SKM-1 treated with dmso at 0.1 percent for 144 hours (cell line): ENCODE measurements at regions not wholly inside any gene's neighbourhood (a gene's known extent, or its start where the extent isn't known, plus 50 kb on each side); places are given as distances from the start of the nearest gene placed in this dataset.
"Not testable (repeated sequence)": the region's sequence is repeated elsewhere in the genome, so short reads cannot be mapped to it uniquely, and the experiment has no call there.

Experiments
- DNase-seq: peaks from one replicate; lab custom pipeline; 2025; ENCODE audit not compliant: unreplicated experiment; lab: John Stamatoyannopoulos, UW

DNA sequence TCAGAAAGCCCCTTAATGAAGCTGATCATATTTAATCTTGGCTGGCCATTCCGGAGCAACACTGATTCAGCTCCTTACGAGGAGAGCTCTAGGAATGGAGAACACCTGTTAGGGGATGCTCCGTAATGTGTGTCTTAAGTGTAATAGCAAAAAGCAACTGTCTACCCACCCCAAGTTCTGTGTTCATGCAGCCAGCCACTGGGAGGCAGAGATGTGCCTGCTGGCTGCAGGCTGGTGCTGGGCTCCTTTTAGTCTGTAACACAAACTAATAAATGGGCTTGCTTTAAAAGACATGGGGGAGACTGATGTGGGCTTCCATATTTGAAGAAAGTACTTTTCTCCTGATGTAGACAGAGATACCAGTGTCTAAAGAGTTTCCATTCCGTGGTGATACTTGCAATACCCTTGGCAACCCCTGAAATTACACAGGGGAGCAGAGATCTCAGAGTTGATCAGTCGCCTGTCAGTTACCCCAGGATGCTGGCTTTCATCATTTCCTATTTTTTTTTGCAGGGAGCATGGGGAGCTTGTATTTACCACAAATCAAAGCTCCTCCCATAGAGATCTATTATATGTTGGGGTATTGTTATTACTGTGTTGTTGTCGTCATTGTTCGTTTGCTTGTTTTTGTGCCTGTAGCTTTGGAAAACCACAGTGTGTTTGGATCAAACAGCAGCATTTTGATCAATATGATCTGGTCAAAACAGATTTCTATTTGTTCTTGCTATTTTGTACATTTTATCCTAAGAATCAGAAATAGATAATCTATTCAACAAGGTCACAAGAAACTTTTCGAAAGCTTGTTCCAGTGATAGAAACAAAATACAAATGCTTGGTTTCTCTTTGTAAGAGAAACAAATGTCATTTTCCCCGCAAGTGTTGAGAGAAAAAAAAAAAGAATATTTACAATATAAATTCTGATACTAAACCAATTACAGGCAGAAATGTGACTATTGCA, 65.8 kb downstream of the MTX3 start:
- DNase-seq: no peak

DNA sequence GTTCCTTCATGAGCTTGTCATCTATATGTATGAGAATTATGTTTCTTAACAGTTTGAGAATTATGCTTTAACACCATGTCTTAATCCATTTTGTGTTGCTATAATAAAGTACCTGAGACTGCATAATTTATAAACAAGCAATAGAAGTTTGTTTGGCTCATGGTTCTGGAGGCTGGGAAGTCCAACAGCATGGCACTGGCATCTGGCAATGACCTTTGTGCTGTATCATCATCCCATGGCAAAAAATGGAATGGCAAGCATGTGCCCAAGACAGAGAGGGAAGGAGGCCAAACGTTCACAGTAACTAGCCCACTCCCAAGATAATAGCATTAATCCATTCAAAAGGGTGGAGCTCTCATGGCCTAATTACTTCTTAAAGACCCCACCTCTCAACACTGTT, 67.6 kb downstream of the MTX3 start:
- DNase-seq: no peak

DNA sequence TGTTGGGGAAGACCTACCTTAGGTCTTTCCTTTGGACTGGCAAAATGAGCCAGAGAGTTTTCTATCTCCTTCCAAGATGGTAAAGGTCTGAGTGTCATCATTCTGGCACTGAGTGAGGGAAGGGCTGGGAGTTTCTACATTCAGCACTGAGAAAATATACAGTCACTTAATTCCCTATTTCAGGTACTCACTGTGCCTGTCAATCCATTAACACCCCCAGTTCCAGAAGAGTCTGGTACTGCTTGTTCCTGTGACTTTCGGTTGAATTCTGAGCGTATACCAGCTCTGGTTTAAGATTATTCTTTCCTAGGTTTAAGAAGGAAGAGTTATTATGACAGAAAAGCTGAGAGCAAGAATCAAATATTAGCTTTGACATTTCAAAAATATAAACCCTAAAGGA, 68.4 kb downstream of the MTX3 start:
- DNase-seq: no peak

DNA sequence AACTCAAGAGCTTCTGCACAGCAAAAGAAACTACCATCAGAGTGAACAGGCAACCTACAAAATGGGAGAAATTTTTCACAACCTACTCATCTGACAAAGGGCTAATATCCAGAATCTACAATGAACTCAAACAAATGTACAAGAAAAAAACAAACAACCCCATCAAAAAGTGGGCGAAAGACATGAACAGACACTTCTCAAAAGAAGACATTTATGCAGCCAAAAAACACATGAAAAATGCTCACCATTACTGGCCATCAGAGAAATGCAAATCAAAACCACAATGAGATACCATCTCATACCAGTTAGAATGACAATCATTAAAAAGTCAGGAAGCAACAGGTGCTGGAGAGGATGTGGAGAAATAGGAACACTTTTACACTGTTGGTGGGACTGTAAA, 83.6 kb downstream of the MTX3 start:
- not testable (repeated sequence) for DNase-seq

DNA sequence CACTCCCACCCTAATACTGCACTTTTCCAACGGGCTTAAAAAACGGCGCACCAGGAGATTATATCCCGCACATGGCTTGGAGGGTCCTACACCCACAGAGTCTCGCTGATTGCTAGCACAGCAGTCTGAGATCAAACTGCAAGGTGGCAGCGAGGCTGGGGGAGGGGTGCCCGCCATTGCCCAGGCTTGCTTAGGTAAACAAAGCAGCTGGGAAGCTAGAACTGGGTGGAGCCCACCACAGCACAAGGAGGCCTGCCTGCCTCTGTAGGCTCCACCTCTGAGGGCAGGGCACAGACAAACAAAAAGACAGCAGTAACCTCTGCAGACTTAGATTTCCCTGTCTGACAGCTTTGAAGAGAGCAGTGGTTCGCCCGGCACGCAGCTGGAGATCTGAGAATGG, 88.5 kb downstream of the MTX3 start:
- DNase-seq: not testable (repeated sequence)

DNA sequence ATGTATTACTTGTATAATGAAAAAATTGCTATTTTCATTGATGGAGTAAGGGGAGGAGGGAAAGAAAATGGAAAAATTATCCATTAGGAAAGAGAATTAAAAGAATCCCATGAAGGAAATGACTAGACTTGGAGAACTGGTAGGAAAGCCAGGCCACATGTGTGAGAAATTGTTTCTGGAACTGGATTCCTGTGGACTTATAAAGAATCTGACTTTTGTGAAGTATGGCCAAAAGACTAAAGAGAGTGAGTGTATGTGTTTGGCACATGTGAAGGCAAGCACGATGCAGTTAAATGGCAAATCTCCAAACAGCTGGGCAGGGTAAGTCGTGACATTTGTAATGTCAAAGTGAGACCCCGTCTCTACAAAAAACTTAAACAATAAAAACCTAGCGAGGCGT, 89.4 kb downstream of the MTX3 start:
- DNase-seq: no peak

DNA sequence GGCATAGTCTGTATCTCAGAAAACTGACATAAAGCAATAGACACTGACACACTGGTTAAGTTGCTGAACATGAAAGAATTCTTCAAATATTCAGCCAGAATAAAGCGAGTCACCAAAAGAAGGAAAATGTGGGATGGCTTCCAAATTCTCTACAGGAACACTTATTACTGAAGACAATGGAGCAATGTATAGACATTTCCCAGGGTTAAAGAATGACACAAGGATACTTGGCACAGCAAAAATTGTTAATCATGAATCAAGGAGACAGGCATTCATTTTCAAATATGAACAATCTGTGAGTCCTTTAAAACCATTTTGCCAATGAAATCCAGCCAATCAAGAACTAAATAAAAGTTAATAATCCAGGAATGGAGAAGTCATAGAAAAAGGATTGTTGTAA, 92.5 kb downstream of the MTX3 start:
- DNase-seq: no peak

DNA sequence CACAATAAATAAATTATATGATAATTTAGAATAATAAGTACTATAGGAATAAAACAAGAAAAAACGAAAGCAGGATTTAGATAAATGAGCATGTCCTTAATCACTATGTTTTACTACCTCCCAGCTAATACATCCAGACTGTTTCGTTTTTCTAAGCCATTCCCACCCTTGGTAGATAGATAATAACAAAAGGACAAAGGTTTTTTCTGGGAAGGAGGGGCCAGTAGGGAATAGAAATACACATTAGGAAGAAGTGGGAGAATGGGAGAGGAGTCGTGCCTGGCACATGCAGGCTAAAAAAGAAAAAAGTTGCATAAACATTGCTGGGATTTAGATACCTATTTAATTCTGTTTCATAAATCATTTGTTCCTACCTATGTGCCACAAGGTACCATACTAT, 97.1 kb downstream of the MTX3 start:
- DNase-seq: no peak

DNA sequence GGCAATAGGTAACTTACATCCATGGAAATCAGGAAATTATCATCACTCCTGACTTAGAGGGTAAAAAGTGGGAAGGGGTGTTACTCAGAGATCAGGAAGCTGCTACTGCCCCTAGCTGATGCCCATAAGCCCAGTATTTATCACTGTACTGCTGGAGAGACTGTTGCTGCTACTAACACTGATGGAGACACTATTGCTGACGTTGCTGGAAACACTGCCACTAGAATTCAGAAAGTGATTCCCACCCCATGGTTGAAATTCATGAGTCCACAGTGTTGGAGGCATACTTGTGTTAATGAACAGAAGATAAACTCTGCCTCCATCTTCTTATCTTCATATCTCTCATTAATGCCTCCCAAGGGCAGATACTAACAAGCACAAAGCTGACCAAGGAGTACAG, 97.6 kb downstream of the MTX3 start:
- no peak for DNase-seq

DNA sequence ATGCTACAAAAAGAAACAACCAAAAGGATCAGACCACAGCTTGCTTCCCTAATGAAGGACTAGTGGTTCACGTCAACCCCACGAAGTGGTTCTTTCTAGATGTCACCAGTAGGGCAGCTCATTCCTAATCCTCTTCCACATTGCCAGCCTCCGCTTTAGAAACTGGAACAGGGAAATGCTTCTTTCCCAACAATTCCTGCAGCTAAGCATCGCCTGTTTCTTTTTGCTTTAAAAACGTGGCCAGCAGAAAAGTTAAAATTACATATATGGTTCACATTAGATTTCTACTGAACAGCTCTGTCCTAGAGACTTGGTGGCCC, 100.2 kb downstream of the MTX3 start:
- no peak for DNase-seq

DNA sequence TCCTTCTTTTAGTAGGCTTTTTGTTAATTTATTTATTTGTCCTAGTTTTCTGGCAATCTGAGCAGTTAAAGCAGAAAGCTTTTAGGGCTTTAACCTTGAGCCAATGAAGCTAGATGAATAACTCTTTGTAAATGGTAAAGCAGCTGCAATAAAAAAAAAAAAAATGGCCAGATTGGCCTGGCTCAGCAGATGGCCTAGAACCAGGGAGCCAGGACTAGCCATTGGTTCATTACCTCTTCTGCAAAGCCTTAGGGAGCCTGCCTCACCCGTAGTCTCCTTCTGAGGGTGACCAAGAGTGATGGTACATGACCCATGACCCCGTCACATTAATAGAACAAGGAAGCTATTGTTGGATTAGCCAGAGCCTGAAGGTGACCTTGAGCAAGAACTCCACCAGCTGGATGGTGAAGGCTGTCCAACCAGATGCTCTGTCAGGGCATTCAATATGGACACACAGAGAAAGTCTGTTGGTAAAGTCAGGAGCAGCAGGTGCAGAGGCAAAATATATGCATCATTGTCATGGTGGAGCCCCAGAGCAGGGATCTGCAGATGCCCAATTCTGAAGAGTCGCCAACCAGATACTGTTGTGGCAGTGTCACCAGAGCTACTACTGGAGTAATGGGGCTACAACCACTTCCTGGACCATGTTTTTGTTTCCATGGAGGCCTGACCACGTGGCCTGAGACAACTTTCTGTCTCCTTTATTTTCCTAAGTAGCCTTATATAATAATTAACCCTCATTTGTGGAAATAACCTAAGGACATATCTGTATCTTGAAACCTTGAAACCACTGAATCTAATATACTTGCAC, 100.7 kb downstream of the MTX3 start:
- no peak for DNase-seq

DNA sequence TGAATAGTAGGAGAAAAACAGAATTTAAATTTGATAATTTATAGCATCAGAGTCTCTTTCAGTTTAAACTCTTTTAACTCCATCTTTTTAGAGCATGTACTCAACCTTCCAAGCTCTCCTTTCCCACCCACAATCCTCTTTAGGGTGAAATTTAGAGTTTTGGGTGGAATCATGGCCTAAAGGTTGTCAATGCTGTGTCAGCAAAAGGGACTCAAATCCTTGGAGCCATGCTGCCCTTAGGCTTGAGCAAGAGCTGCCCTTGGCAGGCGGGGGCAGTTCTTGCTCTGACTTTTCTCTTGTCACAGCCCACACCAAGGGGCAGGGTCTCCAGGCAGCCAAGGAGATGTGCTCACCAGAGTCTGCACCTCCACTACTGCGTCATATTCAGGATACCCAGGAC, 102.4 kb downstream of the MTX3 start:
- DNase-seq: no peak

DNA sequence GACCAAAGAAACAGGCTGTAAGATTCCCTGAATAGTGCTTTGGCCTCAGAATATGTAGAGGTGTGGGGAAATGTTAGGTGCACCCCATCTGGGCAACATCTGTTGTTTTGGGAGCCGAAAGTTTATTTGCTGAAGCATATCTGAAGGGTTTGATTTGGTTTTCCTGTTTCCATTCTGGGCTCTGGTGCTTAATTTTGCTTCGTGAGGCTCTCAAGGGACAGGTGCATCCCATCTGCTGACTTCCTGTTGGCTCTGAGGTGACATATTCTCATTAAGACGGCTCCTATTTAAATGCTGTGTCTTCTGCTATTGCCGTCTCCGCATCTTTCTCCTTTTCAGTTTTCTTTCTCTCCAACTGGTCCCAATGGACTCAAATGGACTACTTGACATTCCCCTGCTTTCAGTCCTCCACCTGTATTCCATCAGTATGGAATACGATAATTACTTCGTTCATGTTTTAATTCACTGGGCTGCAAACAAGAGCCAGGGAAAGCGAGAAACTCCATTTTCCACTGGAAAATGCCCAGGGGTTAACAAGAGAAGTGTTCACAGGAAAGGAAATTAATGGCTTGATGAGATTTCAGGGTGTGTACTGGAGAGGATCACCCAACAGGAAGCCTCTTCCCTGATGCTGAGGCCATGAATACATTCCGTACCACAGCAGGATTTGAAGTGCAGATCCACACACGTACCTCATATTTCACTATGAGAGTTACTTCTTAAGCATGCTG, 104.0 kb downstream of the MTX3 start:
- DNase-seq: no peak

DNA sequence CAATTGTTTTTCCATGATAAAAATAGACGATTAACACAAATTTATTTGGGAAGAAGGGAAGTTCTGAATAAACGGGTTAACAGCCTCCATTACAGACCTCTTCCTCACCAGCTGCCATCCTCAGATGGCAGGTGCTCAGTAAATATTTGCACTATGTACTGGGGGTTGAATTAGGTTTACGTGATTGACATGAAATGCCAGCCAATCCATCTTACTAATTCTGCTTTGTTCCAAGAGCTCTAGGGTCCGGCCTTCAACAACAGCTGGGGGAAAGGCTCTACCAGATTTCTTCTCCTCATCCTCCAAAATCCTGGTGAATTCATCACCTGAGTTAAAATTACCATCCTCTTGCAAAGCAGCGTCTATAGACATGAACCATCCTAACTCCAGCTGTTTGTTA, 104.6 kb downstream of the MTX3 start:
- DNase-seq: no peak

DNA sequence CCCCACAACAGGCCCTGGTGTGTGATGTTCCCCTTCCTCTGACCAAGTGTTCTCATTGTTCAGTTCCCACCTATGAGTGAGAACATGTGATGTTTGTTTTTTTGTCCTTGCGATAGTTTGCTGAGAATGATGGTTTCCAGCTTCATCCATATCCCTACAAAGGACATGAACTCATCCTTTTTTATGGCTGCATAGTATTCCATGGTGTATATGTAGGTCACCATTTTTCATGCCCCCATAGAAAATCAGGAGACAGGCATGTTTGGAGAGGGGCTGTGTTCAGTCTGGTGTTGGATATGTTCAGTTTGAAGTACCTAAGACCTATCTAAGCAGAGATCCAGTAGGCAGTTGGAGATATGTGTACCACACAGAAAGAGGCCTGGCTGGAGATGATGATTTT, 111.2 kb downstream of the MTX3 start:
- not testable (repeated sequence) for DNase-seq

DNA sequence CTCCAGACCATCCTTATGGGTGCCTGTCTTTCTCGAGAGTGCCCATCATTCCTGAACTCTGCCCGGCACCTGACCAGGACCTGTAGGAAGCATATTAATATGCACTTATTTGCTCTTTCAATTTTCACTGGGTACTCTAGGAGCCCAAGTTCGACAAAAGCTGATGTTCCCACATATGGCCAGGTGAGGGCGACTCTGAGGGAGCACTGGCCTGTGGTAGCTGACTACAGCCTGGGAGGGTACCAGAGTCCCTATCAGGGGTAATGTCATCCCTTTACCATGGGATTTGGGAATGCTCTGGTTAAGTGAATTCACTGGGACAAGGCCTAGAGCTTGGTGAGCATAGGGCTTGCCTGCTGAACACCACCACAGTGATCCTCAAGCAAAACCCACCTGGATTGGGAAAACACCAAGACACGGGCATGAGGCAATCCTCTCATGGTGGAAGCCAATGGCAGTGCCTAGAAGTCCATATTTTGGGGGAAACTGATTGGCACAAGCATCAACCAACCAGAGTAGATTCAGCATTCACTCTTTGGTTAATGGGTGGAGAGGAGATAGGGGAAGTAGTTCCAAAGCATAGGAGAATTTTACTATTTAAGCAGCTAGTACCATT, 112.2 kb downstream of the MTX3 start:
- DNase-seq: peak; percentile 22

DNA sequence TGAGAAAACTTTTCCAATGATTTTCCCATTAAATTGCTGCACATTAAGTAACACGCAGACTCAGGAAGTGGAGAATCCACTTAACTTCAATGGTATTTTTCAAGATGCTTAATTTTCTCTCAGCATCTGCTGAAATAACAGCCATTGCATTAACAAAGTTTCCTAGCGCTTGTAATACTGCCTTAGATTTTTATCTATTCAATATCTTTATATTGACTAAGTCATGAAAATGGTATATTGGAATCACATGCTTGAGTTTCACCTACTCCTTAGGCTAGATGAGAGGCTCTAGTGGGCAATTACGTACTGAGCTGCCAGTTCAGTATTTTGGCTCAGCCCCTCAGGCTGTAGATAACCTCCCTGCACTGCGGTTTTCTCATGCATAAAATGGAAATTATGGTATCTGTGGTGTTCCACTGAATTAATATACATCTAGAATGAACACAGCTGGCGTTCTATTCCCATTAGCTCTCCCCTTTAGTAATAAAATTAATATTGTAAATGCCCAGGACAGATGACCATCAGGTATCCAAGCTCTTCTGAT, 112.9 kb downstream of the MTX3 start:
- DNase-seq: no peak

DNA sequence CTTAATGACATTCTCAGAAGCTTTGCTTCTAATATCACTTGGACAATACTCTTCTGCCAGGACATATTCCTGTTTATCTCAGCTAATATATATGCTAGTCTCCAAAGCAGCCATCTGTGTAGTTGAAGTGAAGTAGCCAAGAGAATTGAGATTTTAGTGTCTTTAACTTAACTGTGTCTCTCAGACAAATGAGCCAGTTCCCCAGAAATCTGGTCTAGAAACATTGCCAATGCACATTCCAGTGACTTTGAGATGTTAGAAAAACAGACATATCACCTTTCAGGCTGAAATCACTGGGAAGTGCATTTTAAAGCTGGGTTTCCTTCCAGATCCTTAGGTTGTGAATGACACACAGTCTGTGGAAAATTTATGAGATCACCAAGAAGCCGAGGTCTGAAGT, 114.6 kb downstream of the MTX3 start:
- no peak for DNase-seq

DNA sequence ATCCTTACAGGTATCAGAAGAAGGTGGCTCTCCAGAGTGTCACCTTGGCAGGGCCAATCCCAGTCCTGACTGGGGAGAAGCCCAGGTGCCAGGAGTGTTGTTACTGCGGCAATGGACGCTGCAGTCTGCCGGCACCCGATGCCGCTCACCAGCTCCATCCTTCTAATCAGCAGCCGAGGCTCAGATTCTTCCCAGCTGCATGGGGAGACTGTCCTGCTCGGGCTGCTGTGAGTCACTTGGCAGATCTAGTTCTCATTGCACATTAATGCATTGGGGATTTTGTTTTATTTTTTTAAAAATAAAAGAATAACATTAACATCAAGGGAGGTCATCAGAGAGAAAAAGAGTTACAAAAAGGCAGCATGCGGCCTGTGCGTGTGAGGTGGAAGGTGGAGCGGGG, 115.8 kb downstream of the MTX3 start:
- no peak for DNase-seq

DNA sequence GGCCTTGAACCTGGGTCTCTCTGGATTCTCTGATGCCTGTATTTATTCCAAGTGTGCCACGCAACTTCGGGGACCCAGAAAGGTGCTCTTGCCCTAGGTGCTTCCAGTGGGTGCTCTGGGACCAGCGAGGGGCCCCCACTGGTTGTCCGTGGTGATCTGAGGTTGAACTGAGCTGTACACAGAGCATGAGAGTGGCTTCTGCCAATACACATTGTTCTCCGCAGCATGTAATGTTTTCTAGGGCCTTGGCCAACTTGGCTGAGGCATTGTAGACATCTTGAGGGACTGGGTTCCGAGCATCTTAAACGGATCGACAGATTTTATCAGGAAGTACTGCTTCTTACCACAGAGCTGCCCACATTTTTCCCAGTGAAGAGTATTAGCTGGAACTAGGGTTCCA, 117.9 kb downstream of the MTX3 start:
- DNase-seq: no peak

DNA sequence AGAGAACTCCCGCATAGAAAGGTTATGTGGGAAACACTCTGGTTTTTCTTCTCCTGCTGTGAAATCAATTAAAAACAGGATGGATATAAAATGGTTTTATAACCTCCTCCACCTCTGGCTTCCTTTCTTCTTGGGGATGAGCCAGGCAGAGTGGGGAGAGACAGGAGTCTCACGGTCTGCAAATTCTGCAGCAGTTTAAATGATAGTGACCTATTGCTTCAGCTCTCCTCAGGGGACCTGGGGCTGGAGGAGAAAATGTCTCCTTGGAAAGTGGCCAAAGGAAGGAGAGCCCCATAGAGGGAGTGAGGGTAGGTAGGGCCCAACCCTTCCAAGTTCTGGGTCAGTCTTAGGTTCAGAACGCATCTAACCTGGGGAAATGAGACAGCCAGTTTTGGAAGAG, 118.8 kb downstream of the MTX3 start:
- DNase-seq: no peak
